ENCODE measurements at regions not wholly inside any gene's neighbourhood (a gene's known extent, or its start where the extent isn't known, plus 50 kb on each side); places are given as distances from the start of the nearest gene placed in this dataset.
"Not testable (repeated sequence)": the region's sequence is repeated elsewhere in the genome, so short reads cannot be mapped to it uniquely, and the experiment has no call there.

DNA sequence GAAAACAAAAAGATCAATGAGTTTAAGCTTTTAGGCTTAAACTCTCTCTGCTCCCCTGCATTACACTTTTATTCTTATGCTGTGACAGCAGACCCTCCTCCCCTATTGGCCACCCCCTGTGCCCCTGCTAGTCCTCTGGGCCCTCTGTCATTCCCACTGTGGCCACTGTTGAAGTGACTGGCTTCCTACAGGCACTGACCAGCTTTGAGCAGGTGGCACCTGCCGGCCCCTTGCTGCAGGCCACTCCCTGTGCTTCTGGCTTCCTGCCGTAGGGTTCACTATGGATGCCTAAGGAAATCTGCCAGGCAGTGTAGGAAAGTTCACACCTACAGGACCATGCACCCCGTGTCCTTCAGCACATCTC is 156.5 kb upstream of the L3MBTL4 start:
- DNase-seq (ENCODE audit: low spot score): no peak

DNA sequence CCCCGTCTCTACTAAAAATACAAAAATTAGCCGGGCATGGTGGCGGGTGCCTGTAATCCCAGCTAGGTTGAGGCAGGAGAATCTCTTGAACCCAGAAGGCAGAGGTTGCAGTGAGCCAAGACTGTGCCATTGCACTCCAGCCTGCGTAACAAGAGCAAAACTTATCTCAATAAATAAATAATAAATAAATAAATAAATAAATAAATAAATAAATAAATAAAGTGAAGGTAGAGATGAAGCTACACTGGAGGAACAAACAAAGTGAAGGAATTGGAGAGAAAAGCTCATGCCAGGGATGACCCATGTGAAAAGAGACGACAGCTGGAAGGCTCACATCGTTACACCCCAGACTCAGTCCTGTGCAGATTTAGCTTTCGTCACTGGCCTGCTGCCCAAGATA is 157.3 kb upstream of the ARHGAP28 start:
- DNase-seq (ENCODE audit: low spot score): not testable (repeated sequence)

DNA sequence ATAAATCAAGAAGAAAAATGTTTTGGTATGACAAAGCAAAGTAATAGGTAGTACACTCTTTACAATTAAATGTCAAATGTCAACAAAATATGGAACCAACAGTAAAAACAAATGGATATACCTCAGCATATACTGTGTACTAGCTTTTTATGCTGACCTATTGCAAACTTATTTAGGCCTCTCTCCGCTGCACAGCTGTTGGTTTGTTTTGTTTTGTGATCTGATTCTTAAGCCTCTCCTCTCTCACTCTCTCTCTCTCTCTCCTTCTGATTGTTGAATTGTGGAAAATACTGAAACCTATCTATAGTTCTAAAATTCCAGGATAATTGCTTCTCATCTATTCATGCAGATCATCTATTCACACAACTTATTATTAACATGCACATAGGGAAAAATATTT is 154.9 kb upstream of the ARHGAP28 start:
- no peak for DNase-seq (ENCODE audit: low spot score)

GRCh38 chr18:6575908-6576307 is 153.6 kb upstream of the ARHGAP28 start:
- DNase-seq (ENCODE audit: low spot score): no peak

GRCh38 chr18:6576718-6577375 is 152.7 kb upstream of the ARHGAP28 start:
- no peak for DNase-seq (ENCODE audit: low spot score)

DNA sequence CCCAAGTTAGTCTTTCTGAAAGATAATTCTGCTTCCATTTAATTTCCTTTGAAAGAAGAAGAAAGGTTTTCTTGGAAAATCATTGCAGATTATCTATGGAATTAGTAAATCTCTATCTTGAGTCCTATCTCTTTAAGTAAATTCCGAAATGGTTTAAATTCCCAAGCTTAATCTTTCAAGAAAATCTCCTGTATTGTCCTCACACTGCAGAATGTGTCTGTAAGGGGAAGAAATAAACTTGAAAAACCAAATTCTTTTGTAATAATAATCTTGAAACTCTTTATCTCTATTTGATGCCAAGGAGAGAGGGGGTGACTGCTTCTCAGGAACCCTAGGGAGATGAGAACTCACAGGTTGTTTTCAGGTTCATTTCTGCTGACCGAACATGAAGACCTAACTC is 150.8 kb upstream of the ARHGAP28 start:
- no peak for DNase-seq (ENCODE audit: low spot score)

DNA sequence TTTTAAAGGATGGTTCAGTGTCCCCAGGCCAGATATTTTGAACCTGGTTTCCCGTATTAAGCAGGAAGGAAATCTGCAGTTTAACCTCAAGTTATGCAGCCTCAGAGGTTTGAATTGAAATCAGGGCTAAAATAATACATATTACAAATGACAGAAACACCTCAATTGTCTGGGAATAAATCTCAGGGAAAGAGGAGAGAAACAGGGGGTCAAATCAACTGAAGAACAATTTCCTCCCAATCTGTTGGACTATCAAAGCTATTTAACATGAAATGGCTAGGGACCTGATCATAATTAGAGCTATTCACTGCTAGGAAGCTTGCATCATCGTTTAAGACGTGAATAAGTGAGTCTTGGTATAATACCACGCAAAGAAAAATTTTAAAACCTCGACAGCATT is 150.0 kb upstream of the ARHGAP28 start:
- DNase-seq (ENCODE audit: low spot score): no peak

- DNase-seq (ENCODE audit: low spot score): no peak
Measured at GRCh38 chr18:6580401-6580800, 149.1 kb upstream of the ARHGAP28 start.

- no peak for DNase-seq (ENCODE audit: low spot score)
Measured at GRCh38 chr18:6589923-6590322, 139.6 kb upstream of the ARHGAP28 start.

DNA sequence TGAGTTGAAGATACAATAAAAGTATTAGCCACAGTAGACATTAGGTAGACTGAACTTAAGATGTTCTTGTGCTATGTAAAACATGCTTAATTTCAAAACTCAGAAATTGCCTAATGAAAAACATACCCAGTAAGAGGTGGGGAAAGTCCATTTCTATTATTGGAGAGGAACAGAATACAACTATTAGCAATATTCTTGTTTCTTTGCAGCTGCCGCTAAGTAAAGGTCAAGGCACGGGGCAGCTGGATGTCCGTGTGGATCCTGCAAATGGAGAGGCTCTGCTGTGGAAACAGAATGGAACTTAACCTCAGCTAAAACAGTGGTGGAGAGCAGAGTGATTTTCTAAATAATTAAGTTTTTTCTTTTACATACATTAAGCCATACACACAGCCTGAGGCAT is 139.2 kb upstream of the ARHGAP28 start:
- DNase-seq (ENCODE audit: low spot score): no peak

- no peak for DNase-seq (ENCODE audit: low spot score)
Measured at GRCh38 chr18:6591491-6591890, 138.0 kb upstream of the ARHGAP28 start.

DNA sequence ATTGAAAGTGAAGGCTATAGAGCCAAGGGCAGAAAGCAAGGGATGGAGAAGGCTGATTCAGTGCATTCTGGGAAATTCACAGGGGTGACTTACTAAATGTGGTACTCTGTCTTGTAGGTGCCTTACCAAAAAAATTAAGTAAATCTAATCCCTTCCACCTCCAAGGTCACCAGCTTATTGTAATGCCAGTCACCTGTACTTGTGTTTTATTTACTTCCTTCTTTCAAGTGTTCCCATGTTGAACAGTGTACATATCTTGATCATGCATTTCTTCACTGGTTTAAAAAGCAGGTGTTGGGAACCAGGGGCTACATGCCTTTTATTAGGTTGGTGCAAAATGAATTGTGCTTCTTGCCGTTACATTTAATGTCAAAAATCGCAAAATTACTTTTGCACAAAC is 137.0 kb upstream of the ARHGAP28 start:
- no peak for DNase-seq (ENCODE audit: low spot score)

DNA sequence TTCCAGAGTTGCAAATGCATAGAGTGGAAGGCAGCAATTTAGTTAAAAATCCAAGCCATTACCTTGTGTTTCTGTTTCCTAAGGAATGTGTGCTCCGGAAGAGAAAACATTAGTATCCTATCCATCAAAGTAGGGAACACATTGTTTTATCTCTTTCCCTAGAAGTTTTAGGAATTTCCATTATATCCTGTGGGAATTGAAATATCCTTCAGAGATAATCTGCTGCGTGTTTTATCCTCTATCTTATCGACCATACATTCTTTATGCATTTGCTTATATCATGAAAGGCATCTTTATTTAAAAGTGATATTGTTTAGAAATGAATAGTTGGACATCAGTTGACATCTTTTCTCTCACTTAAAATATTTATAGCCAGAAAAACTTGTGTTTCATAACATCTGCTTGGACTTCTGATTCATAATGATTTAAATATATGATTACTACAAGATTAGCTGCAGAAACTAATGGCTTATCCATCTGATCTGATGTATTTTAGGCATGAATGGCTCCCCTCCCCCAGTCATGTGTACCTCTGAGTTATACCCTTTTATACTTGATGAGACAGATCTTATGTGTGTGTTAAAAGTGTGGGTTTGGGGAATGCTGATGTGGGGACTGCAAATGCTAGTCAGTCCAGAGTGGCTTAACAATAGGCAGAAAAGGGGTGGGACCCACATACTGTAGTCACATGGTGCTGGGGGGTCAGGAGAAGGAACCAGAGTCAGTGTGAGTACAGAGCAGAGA is 136.2 kb upstream of the ARHGAP28 start:
- no peak for DNase-seq (ENCODE audit: low spot score)

GRCh38 chr18:6595666-6596065 is 133.8 kb upstream of the ARHGAP28 start:
- DNase-seq (ENCODE audit: low spot score): no peak

- no peak for DNase-seq (ENCODE audit: low spot score)
Measured at GRCh38 chr18:6598657-6599056, 130.9 kb upstream of the ARHGAP28 start.

- no peak for DNase-seq (ENCODE audit: low spot score)
Measured at GRCh38 chr18:6600667-6601167, 128.8 kb upstream of the ARHGAP28 start.

- no peak for DNase-seq (ENCODE audit: low spot score)
Measured at GRCh38 chr18:6601241-6601640, 128.3 kb upstream of the ARHGAP28 start.

DNA sequence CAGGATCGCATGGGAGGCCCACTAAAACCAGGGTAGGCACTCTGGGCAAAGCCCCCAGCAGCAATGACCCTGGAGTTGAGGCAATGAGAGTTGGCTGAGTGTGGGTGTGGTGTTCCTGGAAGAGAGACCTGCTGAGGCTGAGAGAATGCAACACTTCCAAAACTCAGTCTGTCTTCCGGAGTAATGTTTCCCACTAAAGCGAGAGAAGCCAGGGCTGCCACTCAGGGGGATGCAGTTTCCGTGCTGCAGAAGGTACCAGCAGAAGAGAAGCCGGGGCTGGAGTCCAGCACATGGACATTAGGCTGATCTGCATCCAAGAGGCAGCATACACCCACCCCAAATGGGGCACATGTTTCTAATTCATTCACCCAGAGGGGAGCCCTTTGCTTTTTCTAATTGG is 127.2 kb upstream of the ARHGAP28 start:
- DNase-seq (ENCODE audit: low spot score): no peak

- no peak for DNase-seq (ENCODE audit: low spot score)
Measured at GRCh38 chr18:6604573-6604941, 125.0 kb upstream of the ARHGAP28 start.

- no peak for DNase-seq (ENCODE audit: low spot score)
Measured at GRCh38 chr18:6605115-6605869, 124.2 kb upstream of the ARHGAP28 start.

- DNase-seq (ENCODE audit: low spot score): no peak
Measured at GRCh38 chr18:6606411-6607085, 123.0 kb upstream of the ARHGAP28 start.

GRCh38 chr18:6607343-6607742 is 122.2 kb upstream of the ARHGAP28 start:
- DNase-seq (ENCODE audit: low spot score): no peak
